Prostate gland (tissue), 2 donors: ENCODE measurements at regions not wholly inside any gene's neighbourhood (a gene's known extent, or its start where the extent isn't known, plus 50 kb on each side); places are given as distances from the start of the nearest gene placed in this dataset.

Experiments
- POLR2A ChIP-seq: fragments of 450-650 bp; IDR thresholded peaks from one replicate; pipeline ENCODE4 v1.6.1; 2016; ENCODE audit warnings: antibody characterized with exemption, mild to moderate bottlenecking
- POLR2AphosphoS5 ChIP-seq: sonication (generic); formaldehyde crosslinking; IDR thresholded peaks from one replicate; pipeline ENCODE4 v1.6.1; 2017; ENCODE audit warnings: antibody characterized with exemption
- TF ChIP-seq, protein P1 (sequence below), 4 experiments: fragments of 200-600 bp in 2 of 4; fragments of 450-650 bp in 2 of 4; sonication (generic) in 2 of 4; IDR thresholded peaks; 1 replicate in 3 of 4; 2 replicates in 1 of 4; pipeline ENCODE4 v1.5.1; 2016 to 2019; ENCODE audit warnings: antibody characterized with exemption in 4 of 4, mild to moderate bottlenecking in 2 of 4, moderate library complexity in 2 of 4

DNA sequence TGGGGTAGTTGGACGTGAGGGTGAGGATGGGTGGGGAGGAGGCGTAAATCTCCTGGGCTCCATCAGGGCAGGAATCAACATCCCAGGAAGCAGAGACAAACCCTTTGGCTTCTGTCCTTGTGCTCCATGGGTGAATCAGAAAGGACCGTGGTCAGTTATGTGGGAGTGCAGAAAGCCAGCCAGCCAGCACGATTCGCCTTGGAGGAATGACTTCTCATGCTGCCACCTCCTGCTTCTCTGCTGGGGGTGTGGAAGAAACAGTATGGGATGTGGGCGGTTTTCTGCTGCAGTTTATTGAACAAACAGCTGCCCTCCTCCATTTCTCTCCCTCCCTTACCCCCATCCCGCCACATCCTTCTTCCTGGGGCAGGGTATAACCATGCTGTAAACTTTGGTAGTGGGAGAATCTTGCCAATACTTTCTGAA, 214.5 kb downstream of the SOX4 start:
- TF ChIP-seq, protein P1, sequence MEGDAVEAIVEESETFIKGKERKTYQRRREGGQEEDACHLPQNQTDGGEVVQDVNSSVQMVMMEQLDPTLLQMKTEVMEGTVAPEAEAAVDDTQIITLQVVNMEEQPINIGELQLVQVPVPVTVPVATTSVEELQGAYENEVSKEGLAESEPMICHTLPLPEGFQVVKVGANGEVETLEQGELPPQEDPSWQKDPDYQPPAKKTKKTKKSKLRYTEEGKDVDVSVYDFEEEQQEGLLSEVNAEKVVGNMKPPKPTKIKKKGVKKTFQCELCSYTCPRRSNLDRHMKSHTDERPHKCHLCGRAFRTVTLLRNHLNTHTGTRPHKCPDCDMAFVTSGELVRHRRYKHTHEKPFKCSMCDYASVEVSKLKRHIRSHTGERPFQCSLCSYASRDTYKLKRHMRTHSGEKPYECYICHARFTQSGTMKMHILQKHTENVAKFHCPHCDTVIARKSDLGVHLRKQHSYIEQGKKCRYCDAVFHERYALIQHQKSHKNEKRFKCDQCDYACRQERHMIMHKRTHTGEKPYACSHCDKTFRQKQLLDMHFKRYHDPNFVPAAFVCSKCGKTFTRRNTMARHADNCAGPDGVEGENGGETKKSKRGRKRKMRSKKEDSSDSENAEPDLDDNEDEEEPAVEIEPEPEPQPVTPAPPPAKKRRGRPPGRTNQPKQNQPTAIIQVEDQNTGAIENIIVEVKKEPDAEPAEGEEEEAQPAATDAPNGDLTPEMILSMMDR (IDR thresholded peaks at IDR 0.05) = no peak
- TF ChIP-seq POLR2A = no peak
- no peak for TF ChIP-seq POLR2AphosphoS5
